K562 (cell line): ENCODE measurements at regions not wholly inside any gene's neighbourhood (a gene's known extent, or its start where the extent isn't known, plus 50 kb on each side); places are given as distances from the start of the nearest gene placed in this dataset.

Experiments used
- BHLHE40 ChIP-seq: IDR thresholded peaks from 2 replicates; pipeline ENCODE4 v1.6.1; 2011; ENCODE audit warnings: low read length, improper control_type of control experiment
- CAMTA2 ChIP-seq: fragments of 250-450 bp; sonication (Bioruptor Pico); conservative IDR thresholded peaks from 2 replicates; pipeline ENCODE4 v1.5.1; 2022
- ELK3 ChIP-seq: fragments of 450-650 bp; formaldehyde crosslinking; IDR thresholded peaks from 2 replicates; pipeline ENCODE4 v1.4.0; 2020; ENCODE audit warnings: mild to moderate bottlenecking
- HDAC2 ChIP-seq: fragments of 450-650 bp; IDR thresholded peaks from 2 replicates; pipeline ENCODE4 v1.6.1; 2016; ENCODE audit warnings: mild to moderate bottlenecking
- HDAC3 ChIP-seq: fragments of 450-650 bp; IDR thresholded peaks from 2 replicates; pipeline ENCODE4 v1.6.1; 2018; ENCODE audit warnings: borderline replicate concordance, mild to moderate bottlenecking, moderate library complexity; ENCODE audit not compliant: partially characterized antibody
- MEF2A ChIP-seq: IDR thresholded peaks from 2 replicates; pipeline ENCODE4 v1.6.1; 2011; ENCODE audit warnings: low read depth, mild to moderate bottlenecking, low read length, moderate library complexity; ENCODE audit not compliant: control insufficient read depth
- MTA3 ChIP-seq: fragments of 450-650 bp; formaldehyde crosslinking; IDR thresholded peaks from 2 replicates; pipeline ENCODE4 v1.6.1; 2017; ENCODE audit warnings: mild to moderate bottlenecking, borderline replicate concordance
- NFIX ChIP-seq: fragments of 250-450 bp; sonication (Bioruptor Pico); IDR thresholded peaks from 2 replicates; pipeline ENCODE4 v1.4.0; 2020; ENCODE audit warnings: low read depth, mild to moderate bottlenecking, moderate library complexity
- NR2C1 ChIP-seq, 2 experiments: fragments of 450-650 bp; IDR thresholded peaks; 2 replicates each; pipeline ENCODE4 v1.6.1; 2017; ENCODE audit warnings: mild to moderate bottlenecking in 2 of 2, antibody characterized with exemption in 1 of 2, inconsistent platforms in 1 of 2, missing compliant biosample characterization in 1 of 2, missing genetic modification characterization in 1 of 2
- POLR3G ChIP-seq: IDR thresholded peaks from 2 replicates; pipeline ENCODE4 v1.6.1; 2011; ENCODE audit not compliant: insufficient read length, insufficient replicate concordance; ENCODE audit errors: extremely low read depth
- POU5F1 ChIP-seq: fragments of 150-350 bp; IDR thresholded peaks from 2 replicates; pipeline ENCODE4 v1.6.1; 2014; ENCODE audit warnings: borderline replicate concordance, low read length, low read depth, mild to moderate bottlenecking; ENCODE audit not compliant: partially characterized antibody
- RBM17 ChIP-seq: fragments of 200-400 bp; formaldehyde crosslinking; IDR thresholded peaks from 2 replicates; pipeline ENCODE4 v1.6.1; 2017; ENCODE audit warnings: low read depth, mild to moderate bottlenecking, low read length, borderline replicate concordance
- ZNF444 ChIP-seq: fragments of 250-450 bp; sonication (Bioruptor Pico); IDR thresholded peaks from 2 replicates; pipeline ENCODE4 v1.4.0; 2020; ENCODE audit warnings: mild to moderate bottlenecking, moderate library complexity
- ZNF445 ChIP-seq: fragments of 250-450 bp; sonication (Bioruptor Pico); IDR thresholded peaks from 2 replicates; pipeline ENCODE4 v1.4.0; 2020; ENCODE audit warnings: low read depth, mild to moderate bottlenecking, moderate library complexity
- ZNF778 ChIP-seq: fragments of 450-650 bp; formaldehyde crosslinking; IDR thresholded peaks from 2 replicates; pipeline ENCODE4 v1.4.0; 2020; ENCODE audit warnings: mild to moderate bottlenecking, moderate library complexity
- TF ChIP-seq, protein P1 (sequence below), 2 experiments: IDR thresholded peaks; 2 replicates each; pipeline ENCODE4 v1.6.1; 2011; ENCODE audit warnings: borderline replicate concordance in 1 of 2, control low read depth in 1 of 2, low read depth in 1 of 2, low read length in 1 of 2, mild to moderate bottlenecking in 1 of 2, mixed read lengths in 1 of 2, moderate library complexity in 1 of 2; ENCODE audit not compliant: insufficient read depth in 1 of 2, insufficient read length in 1 of 2, poor library complexity in 1 of 2, severe bottlenecking in 1 of 2; ENCODE audit errors: extremely low read depth in 1 of 2
- TF ChIP-seq, protein P2 (sequence below): fragments of 450-650 bp; IDR thresholded peaks from 2 replicates; pipeline ENCODE4 v1.6.1; 2016; ENCODE audit warnings: missing biosample characterization, missing genetic modification characterization
- TF ChIP-seq, protein P3 (sequence below): sonication (generic); formaldehyde crosslinking; IDR thresholded peaks from 2 replicates; pipeline ENCODE4 v1.8.1; 2023; ENCODE audit warnings: mild to moderate bottlenecking, missing genetic modification reagents
- TF ChIP-seq, protein P4 (sequence below), 2 experiments: fragments of 450-650 bp; IDR thresholded peaks; 2 replicates each; pipeline ENCODE4 v1.6.1; 2016

- TF ChIP-seq ELK3 (CRISPR knock-in tag) (no peak), BHLHE40 (0 out of 2 replicates have a peak, but pooled peaks have one; percentile 2), POLR3G (no peak), ZNF444 (CRISPR knock-in tag) (no peak), HDAC3 (no peak), NFIX (no peak), MEF2A (0 out of 2 replicates have a peak, but pooled peaks have one; percentile 34), NR2C1 (IDR thresholded peaks at IDR 0.05) (no peak), NR2C1 (tag; IDR thresholded peaks at IDR 0.05) (no peak), ZNF445 (CRISPR knock-in tag) (no peak), POU5F1 (no peak), HDAC2 (peak; percentile 95), CAMTA2 (no peak), RBM17 (no peak), ZNF778 (CRISPR knock-in tag) (no peak), MTA3 (peak; percentile 84)
- TF ChIP-seq, protein P1, sequence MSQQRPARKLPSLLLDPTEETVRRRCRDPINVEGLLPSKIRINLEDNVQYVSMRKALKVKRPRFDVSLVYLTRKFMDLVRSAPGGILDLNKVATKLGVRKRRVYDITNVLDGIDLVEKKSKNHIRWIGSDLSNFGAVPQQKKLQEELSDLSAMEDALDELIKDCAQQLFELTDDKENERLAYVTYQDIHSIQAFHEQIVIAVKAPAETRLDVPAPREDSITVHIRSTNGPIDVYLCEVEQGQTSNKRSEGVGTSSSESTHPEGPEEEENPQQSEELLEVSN (IDR thresholded peaks at IDR 0.05; ENCODE audit: borderline replicate concordance in 1 of 2, extremely low read depth in 1 of 2, insufficient read depth in 1 of 2, insufficient read length in 1 of 2, low read depth in 1 of 2, low read length in 1 of 2, poor library complexity in 1 of 2, severe bottlenecking in 1 of 2), result peak in 1 of 2 experiments; percentile 49
- TF ChIP-seq, protein P2, sequence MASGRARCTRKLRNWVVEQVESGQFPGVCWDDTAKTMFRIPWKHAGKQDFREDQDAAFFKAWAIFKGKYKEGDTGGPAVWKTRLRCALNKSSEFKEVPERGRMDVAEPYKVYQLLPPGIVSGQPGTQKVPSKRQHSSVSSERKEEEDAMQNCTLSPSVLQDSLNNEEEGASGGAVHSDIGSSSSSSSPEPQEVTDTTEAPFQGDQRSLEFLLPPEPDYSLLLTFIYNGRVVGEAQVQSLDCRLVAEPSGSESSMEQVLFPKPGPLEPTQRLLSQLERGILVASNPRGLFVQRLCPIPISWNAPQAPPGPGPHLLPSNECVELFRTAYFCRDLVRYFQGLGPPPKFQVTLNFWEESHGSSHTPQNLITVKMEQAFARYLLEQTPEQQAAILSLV (tag), result no peak; the same call in 1 of the 2 replicates
- TF ChIP-seq, protein P3, sequence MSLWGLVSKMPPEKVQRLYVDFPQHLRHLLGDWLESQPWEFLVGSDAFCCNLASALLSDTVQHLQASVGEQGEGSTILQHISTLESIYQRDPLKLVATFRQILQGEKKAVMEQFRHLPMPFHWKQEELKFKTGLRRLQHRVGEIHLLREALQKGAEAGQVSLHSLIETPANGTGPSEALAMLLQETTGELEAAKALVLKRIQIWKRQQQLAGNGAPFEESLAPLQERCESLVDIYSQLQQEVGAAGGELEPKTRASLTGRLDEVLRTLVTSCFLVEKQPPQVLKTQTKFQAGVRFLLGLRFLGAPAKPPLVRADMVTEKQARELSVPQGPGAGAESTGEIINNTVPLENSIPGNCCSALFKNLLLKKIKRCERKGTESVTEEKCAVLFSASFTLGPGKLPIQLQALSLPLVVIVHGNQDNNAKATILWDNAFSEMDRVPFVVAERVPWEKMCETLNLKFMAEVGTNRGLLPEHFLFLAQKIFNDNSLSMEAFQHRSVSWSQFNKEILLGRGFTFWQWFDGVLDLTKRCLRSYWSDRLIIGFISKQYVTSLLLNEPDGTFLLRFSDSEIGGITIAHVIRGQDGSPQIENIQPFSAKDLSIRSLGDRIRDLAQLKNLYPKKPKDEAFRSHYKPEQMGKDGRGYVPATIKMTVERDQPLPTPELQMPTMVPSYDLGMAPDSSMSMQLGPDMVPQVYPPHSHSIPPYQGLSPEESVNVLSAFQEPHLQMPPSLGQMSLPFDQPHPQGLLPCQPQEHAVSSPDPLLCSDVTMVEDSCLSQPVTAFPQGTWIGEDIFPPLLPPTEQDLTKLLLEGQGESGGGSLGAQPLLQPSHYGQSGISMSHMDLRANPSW (CRISPR knock-in tag), result peak; percentile 16; the same call in 1 of the 2 replicates
- TF ChIP-seq, protein P4, sequence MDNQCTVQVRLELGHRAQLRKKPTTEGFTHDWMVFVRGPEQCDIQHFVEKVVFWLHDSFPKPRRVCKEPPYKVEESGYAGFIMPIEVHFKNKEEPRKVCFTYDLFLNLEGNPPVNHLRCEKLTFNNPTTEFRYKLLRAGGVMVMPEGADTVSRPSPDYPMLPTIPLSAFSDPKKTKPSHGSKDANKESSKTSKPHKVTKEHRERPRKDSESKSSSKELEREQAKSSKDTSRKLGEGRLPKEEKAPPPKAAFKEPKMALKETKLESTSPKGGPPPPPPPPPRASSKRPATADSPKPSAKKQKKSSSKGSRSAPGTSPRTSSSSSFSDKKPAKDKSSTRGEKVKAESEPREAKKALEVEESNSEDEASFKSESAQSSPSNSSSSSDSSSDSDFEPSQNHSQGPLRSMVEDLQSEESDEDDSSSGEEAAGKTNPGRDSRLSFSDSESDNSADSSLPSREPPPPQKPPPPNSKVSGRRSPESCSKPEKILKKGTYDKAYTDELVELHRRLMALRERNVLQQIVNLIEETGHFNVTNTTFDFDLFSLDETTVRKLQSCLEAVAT (IDR thresholded peaks at IDR 0.05), result no peak
Measured at GRCh38 chr16:85327731-85328675, 215.7 kb upstream of the CIBAR2 start (continued).
